HG02642 (cell line): ENCODE measurements at regions not wholly inside any gene's neighbourhood (a gene's known extent, or its start where the extent isn't known, plus 50 kb on each side); places are given as distances from the start of the nearest gene placed in this dataset.

Experiments used
- ATAC-seq: cut with Tn5 transposase; IDR thresholded peaks from one replicate; pipeline ENCODE4 v1.9.1; 2021; ENCODE audit warnings: mild to moderate bottlenecking; ENCODE audit not compliant: unreplicated experiment, poor library complexity

GRCh38 chr4:124579896-124580295, 132.6 kb downstream of the ANKRD50 start:
- no peak for ATAC-seq

GRCh38 chr4:124583797-124584196, 128.7 kb downstream of the ANKRD50 start:
- ATAC-seq, result no peak

GRCh38 chr4:124589786-124590185, 122.7 kb downstream of the ANKRD50 start:
- no peak for ATAC-seq

DNA sequence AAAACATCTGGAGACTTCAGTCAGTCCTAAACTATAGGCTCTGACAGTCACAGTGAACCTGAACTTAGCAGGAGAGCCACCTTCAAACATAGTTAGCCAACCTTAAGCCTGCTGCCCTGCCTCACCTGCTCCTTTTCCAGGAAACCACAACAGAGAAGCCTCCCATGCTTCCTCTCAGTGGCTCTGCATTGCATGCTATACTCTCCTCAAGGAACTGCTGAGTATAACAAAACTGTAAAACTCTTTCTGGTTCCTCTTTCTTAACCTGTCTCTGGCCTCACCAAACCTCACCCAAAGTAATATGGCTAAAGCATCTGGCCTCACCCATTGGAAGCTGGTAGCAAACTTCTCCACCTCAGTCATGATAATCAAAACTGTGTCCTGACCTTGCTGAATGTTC, 122.1 kb downstream of the ANKRD50 start:
- ATAC-seq, result no peak

GRCh38 chr4:124591637-124592036, 120.9 kb downstream of the ANKRD50 start:
- ATAC-seq, result no peak

- ATAC-seq, result no peak
These were observed 119.0 kb downstream of the ANKRD50 start for GRCh38 chr4:124593494-124593893.

DNA sequence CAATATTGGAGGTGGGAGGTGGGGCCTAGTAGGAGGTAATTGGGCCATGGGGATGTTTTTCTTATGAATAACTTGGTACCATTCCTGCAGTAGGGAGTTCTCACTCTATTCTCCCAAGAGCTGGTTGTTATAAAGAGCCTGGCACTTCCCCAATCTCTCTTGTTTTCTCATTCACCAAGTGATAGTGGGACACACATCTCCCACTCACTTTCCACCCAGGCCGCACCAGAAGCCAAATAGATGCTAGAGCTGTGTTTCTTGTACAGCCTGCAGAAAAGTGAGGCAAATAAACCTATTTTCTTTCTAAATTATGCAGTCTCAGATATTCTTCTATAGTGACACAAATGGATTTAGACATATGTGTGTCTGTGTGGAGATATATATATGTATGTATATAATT, 117.6 kb downstream of the ANKRD50 start:
- no peak for ATAC-seq

DNA sequence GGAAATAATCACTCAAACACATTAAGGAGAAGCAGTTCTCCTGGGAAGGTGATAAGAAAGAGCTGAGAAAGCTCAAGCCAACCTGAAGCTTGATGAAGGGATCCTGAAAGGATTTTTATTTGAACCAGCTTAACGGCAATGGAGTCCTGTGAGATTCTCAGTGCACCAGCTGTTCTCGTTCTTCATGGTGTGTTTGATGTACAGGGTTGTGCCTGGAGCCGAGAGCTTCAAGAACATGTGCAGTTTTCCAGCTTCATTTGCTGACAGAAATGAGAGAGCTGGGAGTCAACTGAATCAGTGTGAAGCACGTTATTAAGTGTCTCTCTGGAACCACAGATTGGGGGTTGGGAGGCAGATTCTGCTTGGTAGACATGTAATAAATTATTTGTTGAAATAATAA, 115.7 kb downstream of the ANKRD50 start:
- ATAC-seq, result no peak

- ATAC-seq, result no peak
These were observed 102.3 kb downstream of the ANKRD50 start for GRCh38 chr4:124610211-124610610.
